Gastroesophageal sphincter (tissue), 2 donors: ENCODE measurements at regions not wholly inside any gene's neighbourhood (a gene's known extent, or its start where the extent isn't known, plus 50 kb on each side); places are given as distances from the start of the nearest gene placed in this dataset.

Source experiments
- EP300 ChIP-seq: sonication (generic); formaldehyde crosslinking; IDR thresholded peaks from one replicate; pipeline ENCODE4 v1.6.1; 2017; ENCODE audit warnings: antibody characterized with exemption, mild to moderate bottlenecking
- POLR2AphosphoS5 ChIP-seq: sonication (generic); formaldehyde crosslinking; IDR thresholded peaks from one replicate; pipeline ENCODE4 v1.6.1; 2017; ENCODE audit warnings: antibody characterized with exemption

GRCh38 chr10:47111329-47111862 lies 188.6 kb upstream of the GDF10 start:
- TF ChIP-seq POLR2AphosphoS5 (no peak), EP300 (no peak)
